Activated CD8-positive, alpha-beta T cell treated with anti-CD3 and anti-CD28 coated beads, Interleukin-2, amount 10 ng/mL, durations not matched to agents 7 days and 5 days (primary cell): ENCODE measurements at regions not wholly inside any gene's neighbourhood (a gene's known extent, or its start where the extent isn't known, plus 50 kb on each side); places are given as distances from the start of the nearest gene placed in this dataset.
"Not testable (repeated sequence)": the region's sequence is repeated elsewhere in the genome, so short reads cannot be mapped to it uniquely, and the experiment has no call there.

Experiments
- ATAC-seq: fragments of 150-1000 bp; cut with Tn5 transposase; one replicate; pipeline ENCODE4 v1.10.0; 2021; ENCODE audit warnings: moderate library complexity
- CTCF ChIA-PET: fragments of 350-600 bp; sonication (Branson Sonifier 250); formaldehyde crosslinking; loops from one replicate; lab custom pipeline; 2021; ENCODE audit warnings: antibody characterized with exemption; lab: Charles Lee
- POLR2A ChIA-PET: fragments of 350-600 bp; sonication (Branson Sonifier 250); formaldehyde crosslinking; loops from one replicate; lab custom pipeline; 2021; ENCODE audit warnings: antibody characterized with exemption; lab: Charles Lee
- DNase-seq: peaks from one replicate; pipeline ENCODE4 v3.0.0-alpha.2; 2020
- H3K27ac Mint-ChIP-seq: one replicate; pipeline ENCODE4 v1.8.0; 2021; ENCODE audit warnings: mild to moderate bottlenecking, mixed read lengths
- H3K27me3 Mint-ChIP-seq: one replicate; pipeline ENCODE4 v1.8.0; 2021; ENCODE audit warnings: low read depth, mixed read lengths
- H3K36me3 Mint-ChIP-seq: one replicate; pipeline ENCODE4 v1.8.0; 2021; ENCODE audit warnings: low read depth, mixed read lengths
- H3K4me1 Mint-ChIP-seq: one replicate; pipeline ENCODE4 v1.8.0; 2021; ENCODE audit warnings: low read depth, mixed read lengths
- H3K4me3 Mint-ChIP-seq: one replicate; pipeline ENCODE4 v1.8.0; 2021; ENCODE audit warnings: mild to moderate bottlenecking, mixed read lengths
- H3K9me3 Mint-ChIP-seq: one replicate; pipeline ENCODE4 v1.8.0; 2022; ENCODE audit warnings: mixed read lengths; ENCODE audit not compliant: insufficient read depth

DNA sequence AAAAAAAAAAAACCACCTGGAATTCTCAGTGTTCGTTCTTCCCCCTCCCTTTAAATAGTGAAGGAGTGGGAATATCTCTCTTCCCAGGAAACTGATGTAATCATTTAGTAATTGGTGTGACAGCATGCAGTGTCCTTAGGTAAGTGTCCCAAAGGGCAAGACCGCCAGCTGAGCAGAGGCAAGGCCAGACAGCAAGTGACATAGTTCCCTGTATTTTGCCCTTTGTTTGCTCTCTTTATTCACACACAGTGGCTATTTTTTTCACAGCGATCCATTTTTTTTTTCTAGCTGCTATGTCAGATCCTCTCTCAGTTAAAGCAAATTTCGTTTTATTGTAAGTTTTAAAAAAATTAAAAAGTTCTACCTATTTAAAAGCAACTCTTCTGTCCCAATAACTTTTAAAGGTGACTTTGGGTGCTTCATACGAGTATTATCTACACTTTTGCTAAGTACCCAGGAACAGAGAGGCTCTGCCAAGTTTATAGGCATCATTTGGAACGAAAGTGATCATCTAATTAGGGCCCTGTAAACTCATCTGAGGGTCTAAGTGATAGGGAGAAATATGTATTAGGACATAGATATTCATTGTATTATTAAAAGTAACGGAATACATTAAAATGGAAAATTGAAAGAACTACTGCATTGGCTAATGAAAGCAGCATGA is 98.2 kb upstream of the ALDH1A1 start:
- Mint-ChIP-seq H3K4me3 (no peak overlapping the region), H3K27ac (no peak overlapping the region), H3K36me3 (no peaks in the 10 kb centered on the region), H3K27me3 (no peaks in the 10 kb centered on the region), H3K4me1 (no peaks in the 10 kb centered on the region), H3K9me3 (no peaks in the 10 kb centered on the region)
- ChIA-PET CTCF (interaction anchor here (1.3 kb wide), 1 partner anchor 735 kb away, joined by 3 read pairs; no protein-coding TSS in a partner anchor), POLR2A (no interaction called here)
- DNase-seq (no peak), ATAC-seq (no peak)

DNA sequence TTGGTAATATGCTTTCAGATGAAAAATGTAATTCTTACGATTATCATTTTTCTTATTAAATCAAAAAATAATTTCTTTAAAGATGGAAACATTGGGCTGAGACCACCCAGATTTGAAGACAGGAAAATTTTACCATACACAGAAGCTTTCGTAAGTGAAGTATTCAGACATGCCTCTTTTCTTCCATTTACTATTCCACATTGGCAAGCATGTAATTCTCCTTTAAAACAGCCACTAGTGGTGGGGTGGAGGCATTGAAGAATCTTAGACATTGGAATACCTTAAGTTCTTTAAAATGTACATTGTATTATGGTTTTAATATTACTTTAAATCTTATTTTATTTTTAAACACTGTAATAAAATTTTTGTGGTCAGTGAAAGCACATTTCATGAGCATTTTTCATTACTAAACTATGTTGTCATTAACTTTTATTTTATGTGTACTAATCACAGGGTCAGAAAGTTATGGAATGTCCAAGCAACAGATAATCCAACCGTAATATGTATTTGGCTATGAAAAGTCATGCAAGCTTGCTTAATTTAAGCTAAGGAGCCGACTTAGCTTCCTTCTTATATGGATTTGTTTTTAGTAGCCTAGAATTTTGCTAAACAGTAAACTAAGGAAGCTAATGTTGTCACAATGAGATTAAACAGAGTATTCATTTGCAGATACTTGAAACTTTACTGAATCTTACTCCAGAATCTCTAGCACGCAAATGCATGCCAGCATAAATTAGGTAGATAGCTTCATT is 97.4 kb upstream of the ALDH1A1 start:
- ChIA-PET POLR2A (no interaction called here), CTCF (interaction anchor here (1.3 kb wide), 1 partner anchor 734 kb away, joined by 3 read pairs; no protein-coding TSS in a partner anchor)
- H3K9me3 Mint-ChIP-seq = no peaks in the 10 kb centered on the region
- ATAC-seq = no peak
- H3K4me1 Mint-ChIP-seq = no peaks in the 10 kb centered on the region
- no peak overlapping the region for H3K4me3 Mint-ChIP-seq
- DNase-seq = no peak
- no peak overlapping the region for H3K27ac Mint-ChIP-seq
- no peaks in the 10 kb centered on the region for H3K36me3 Mint-ChIP-seq
- no peaks in the 10 kb centered on the region for H3K27me3 Mint-ChIP-seq

DNA sequence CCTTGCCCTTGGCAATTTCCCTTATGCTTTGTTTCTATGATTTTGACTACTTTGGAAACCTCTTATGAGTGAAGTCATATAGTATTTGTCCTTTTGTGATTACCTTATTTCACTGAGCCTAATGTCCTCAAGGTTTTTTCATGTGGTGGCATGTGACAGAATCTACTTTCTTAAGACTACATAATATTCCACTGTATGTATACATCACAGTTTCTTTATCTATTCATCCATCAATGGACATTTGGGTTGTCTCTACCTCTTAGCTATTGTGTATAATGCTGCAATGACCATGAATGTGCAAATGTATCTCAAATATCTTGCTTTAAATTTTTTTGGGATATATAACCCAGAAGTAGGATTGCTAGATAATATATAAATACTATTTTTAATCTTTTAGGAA is 96.4 kb upstream of the ALDH1A1 start:
- no peak overlapping the region for H3K4me3 Mint-ChIP-seq
- POLR2A ChIA-PET = no interaction called here
- H3K4me1 Mint-ChIP-seq = no peaks in the 10 kb centered on the region
- H3K27me3 Mint-ChIP-seq = no peaks in the 10 kb centered on the region
- H3K9me3 Mint-ChIP-seq = no peaks in the 10 kb centered on the region
- no peak for DNase-seq
- H3K36me3 Mint-ChIP-seq = no peaks in the 10 kb centered on the region
- CTCF ChIA-PET = no interaction called here
- H3K27ac Mint-ChIP-seq = no peak overlapping the region
- no peak for ATAC-seq

DNA sequence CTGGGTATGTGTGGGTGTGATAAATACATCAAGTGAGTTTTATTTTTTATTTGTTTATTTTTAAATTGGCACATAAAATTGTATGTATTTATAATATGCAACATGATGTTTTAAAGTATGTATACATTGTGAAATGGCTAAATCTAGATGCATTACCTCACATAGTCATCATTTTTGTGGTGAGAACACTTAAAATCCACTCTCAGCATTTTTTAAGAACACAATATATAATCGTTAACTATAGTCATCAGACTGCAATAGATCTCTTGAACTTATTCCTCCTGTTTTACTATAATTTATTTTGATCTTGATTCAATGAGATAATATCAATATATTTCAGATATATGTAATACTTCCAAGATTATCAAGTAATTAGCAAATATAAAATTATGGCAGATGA is 93.9 kb upstream of the ALDH1A1 start:
- Mint-ChIP-seq H3K27ac (no peak overlapping the region), H3K27me3 (no peaks in the 10 kb centered on the region), H3K9me3 (no peaks in the 10 kb centered on the region), H3K36me3 (no peaks in the 10 kb centered on the region), H3K4me1 (no peaks in the 10 kb centered on the region), H3K4me3 (no peak overlapping the region)
- ATAC-seq = no peak
- ChIA-PET POLR2A (no interaction called here), CTCF (no interaction called here)
- DNase-seq = no peak

DNA sequence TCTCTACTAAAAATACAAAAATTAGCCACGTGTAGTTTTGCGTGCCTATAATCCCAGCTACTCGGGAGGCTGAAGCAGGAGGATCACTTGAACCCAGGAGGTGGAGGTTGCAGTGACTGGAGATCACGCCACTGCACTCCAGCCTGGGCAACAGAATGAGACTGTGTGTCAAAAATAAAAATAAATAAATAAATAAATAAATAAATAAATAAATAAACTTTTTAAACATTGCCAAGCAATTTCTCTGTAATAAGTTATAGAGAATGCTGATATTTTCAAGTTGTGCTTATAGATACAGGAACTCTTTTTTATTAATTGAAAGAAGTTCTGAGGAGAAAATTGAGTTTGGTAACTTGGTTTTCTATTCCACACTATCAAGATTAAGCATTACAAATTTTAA is 91.9 kb upstream of the ALDH1A1 start:
- H3K4me1 Mint-ChIP-seq, H3K36me3 Mint-ChIP-seq, H3K4me3 Mint-ChIP-seq, ATAC-seq, H3K27me3 Mint-ChIP-seq, H3K9me3 Mint-ChIP-seq, H3K27ac Mint-ChIP-seq, POLR2A ChIA-PET, CTCF ChIA-PET, DNase-seq: not testable (repeated sequence)

DNA sequence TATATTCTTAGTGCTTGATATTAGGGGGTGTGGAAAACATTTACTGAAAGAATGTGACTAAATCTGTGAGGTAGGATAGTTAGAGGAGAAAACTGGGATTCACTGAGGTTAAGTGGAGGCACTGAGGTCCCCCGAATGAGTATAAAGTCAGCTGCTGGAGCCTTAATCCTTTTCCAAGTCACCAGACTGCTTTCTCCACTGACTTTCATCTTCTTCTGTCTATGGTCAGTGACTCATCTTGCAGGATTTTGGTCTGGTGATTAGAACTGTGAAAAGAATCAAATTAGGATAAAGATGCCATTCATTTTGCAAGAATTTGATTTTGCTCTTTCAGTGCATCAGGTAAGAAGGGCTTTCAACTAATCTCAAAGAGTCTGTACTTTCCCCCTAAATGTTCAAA is 89.3 kb upstream of the ALDH1A1 start:
- POLR2A ChIA-PET = no interaction called here
- H3K36me3 Mint-ChIP-seq = no peaks in the 10 kb centered on the region
- H3K27ac Mint-ChIP-seq = no peak overlapping the region
- H3K4me1 Mint-ChIP-seq = no peaks in the 10 kb centered on the region
- CTCF ChIA-PET = no interaction called here
- H3K4me3 Mint-ChIP-seq = no peak overlapping the region
- ATAC-seq = no peak
- no peaks in the 10 kb centered on the region for H3K9me3 Mint-ChIP-seq
- no peak for DNase-seq
- peaks cover 7% of the 10 kb centered on the region for H3K27me3 Mint-ChIP-seq

DNA sequence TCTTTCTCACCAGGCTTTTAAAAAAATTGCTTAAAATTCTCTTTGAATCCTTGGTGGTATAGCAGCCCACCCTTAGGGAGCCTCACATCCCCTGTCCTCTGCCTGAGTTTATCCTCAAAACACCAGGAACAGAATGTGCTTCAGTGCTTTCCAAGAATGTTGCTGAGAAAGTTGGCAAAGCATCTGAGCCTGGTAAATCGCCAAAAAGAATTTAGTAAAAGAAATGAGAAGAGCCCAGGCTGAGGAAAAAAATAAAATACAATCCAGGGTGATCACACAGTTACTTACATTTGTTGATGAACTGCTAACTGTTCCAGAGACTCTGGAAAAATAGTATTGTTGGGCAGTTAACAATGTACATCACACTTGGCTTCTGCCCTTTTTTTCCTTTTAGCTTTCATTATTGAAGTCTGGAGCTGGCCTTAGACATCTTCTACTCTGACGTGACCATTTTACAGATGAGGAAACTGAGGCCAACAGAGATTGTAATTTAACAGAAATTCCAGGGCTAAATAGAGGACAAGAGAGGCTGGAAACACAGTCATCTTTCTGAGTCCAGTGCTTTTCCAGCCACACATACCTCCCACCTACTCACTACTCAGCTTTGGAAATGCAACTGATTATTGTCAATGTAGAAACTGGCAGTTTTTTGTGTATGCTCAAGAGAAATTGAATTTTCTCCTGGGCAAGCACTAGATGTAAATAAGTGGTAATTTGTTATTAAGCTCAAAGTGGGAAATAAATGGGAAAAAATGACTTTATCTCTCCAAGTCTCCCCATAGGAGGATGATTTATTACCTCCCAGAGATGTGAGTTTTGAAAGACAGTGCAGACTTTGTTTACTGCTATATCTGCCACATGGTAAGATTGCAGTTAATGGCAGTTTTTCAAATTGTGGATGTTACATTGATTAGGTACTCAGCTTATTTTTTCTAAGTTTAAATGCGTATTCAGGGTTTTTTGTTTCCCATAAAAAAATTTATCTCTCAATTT is 86.7 kb upstream of the ALDH1A1 start:
- Mint-ChIP-seq H3K27ac (no peak overlapping the region), H3K4me3 (no peak overlapping the region), H3K36me3 (no peaks in the 10 kb centered on the region), H3K27me3 (peaks cover 10% of the 10 kb centered on the region), H3K9me3 (no peaks in the 10 kb centered on the region), H3K4me1 (no peaks in the 10 kb centered on the region)
- ATAC-seq (no peak), DNase-seq (no peak)
- ChIA-PET CTCF (no interaction called here), POLR2A (no interaction called here)

DNA sequence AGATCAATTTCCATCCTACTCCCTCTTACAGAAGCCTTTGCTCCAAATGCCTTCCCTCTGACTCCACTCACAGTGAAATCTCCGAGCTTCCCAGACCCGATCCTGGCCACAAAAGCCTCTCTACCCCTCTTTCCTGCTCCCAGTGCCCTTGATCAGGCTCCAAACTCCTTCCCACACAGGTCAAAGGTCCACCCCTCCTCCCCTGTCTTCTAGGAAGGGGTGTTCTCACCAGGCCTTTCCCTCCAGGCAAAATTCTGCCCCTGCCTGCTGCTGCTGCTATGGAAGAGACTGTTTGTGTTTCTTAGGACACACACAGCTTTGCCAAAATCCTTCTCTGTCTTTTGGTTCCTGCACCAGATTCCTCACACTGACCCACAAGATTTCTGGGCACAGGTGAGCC is 85.8 kb upstream of the ALDH1A1 start:
- no peak for ATAC-seq
- Mint-ChIP-seq H3K27ac (no peak overlapping the region), H3K36me3 (no peaks in the 10 kb centered on the region), H3K27me3 (peaks cover 12% of the 10 kb centered on the region), H3K4me3 (no peak overlapping the region), H3K9me3 (no peaks in the 10 kb centered on the region), H3K4me1 (no peaks in the 10 kb centered on the region)
- CTCF ChIA-PET = no interaction called here
- DNase-seq = no peak
- POLR2A ChIA-PET = no interaction called here

DNA sequence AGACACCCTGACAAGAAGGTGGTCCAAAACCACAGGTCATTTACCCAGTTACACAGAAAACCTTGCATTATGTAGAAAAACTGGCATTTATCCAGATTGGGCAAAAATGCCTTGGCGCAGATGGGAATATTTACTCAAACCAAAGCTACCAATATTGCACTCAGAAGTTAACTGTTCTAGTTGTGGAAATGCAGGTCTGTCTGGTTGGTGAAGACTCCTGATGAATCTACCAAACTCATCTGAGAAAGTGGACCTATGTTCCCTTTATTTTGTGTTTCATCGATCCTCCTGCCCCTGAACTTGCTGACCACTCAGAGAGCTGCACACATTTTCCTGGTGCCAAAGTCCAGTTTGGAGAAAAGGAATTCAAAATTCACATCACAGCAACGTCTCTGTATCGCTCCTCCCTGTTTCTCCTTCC is 85.2 kb upstream of the ALDH1A1 start:
- no peak for ATAC-seq
- DNase-seq = no peak
- ChIA-PET CTCF (no interaction called here), POLR2A (no interaction called here)
- Mint-ChIP-seq H3K27me3 (peaks cover 12% of the 10 kb centered on the region), H3K9me3 (no peaks in the 10 kb centered on the region), H3K4me3 (no peak overlapping the region), H3K36me3 (no peaks in the 10 kb centered on the region), H3K4me1 (no peaks in the 10 kb centered on the region), H3K27ac (no peak overlapping the region)

DNA sequence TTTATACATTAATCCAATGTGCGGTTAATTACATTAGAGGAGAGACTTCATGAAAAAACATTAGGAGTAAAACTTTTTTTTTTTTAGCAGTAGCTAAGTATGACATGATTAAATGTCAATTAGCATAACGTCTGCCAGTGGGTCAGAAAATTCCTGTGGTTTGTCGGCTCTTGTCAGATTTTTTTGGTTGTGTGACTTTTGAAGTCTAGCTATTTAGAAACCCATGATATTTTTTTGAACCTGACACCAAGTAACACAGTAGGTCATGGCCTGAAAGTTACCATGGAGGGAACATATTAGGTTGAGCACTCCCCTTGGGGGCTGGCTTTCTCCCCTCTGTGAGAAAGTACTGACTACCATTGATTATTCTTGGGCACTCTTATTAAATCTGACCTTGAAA is 84.8 kb upstream of the ALDH1A1 start:
- POLR2A ChIA-PET = no interaction called here
- H3K36me3 Mint-ChIP-seq = no peaks in the 10 kb centered on the region

DNA sequence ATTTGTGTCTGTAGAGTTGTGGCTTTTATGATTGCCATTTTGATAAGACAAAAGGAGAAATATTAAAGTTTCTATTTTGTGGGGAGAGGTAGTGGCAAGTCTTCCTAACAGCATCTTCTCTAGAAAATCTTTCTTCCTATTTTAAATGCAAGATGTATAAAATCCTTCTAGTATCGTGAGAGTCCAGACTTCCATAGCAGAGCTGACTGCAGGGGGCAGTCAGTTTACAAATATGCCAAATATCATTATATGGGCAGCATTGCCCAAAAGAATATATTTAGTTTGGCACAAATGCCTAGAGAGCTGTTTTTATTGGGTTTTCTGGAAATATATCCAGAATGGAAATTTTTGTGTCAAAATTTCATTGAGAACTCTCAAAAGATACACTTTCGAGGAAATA is 82.1 kb upstream of the ALDH1A1 start:
- no peaks in the 10 kb centered on the region for H3K9me3 Mint-ChIP-seq
- CTCF ChIA-PET = interaction anchor here (2.2 kb wide), 1 partner anchor 12 kb away, joined by 8 read pairs; no protein-coding TSS in a partner anchor
- H3K36me3 Mint-ChIP-seq = no peaks in the 10 kb centered on the region
- H3K27me3 Mint-ChIP-seq = peaks cover 15% of the 10 kb centered on the region
- H3K4me1 Mint-ChIP-seq = no peaks in the 10 kb centered on the region
- POLR2A ChIA-PET = no interaction called here
- no peak for ATAC-seq
- H3K27ac Mint-ChIP-seq = no peak overlapping the region
- no peak for DNase-seq
- no peak overlapping the region for H3K4me3 Mint-ChIP-seq

More for the DNA sequence above, 84.8 kb upstream of the ALDH1A1 start:
- Mint-ChIP-seq H3K4me3 (no peak overlapping the region), H3K9me3 (no peaks in the 10 kb centered on the region), H3K4me1 (no peaks in the 10 kb centered on the region), H3K27ac (no peak overlapping the region), H3K27me3 (peaks cover 12% of the 10 kb centered on the region)
- CTCF ChIA-PET = interaction anchor here (1.0 kb wide), 1 partner anchor 45 kb away, joined by 3 read pairs; no protein-coding TSS in a partner anchor
- ATAC-seq (no peak), DNase-seq (no peak)
